Thyroid gland (tissue), 4 donors: ENCODE measurements at regions not wholly inside any gene's neighbourhood (a gene's known extent, or its start where the extent isn't known, plus 50 kb on each side); places are given as distances from the start of the nearest gene placed in this dataset.

Source experiments
- POLR2A ChIP-seq, 2 donors: fragments of 450-650 bp; IDR thresholded peaks; one replicate each; pipeline ENCODE4 v1.6.1; 2017; ENCODE audit warnings: antibody characterized with exemption in 2 of 2, mild to moderate bottlenecking in 2 of 2, moderate library complexity in 1 of 2
- TF ChIP-seq, protein P1 (sequence below), 6 experiments: fragments of 200-600 bp in 3 of 6; fragments of 450-650 bp in 3 of 6; sonication (generic) in 3 of 6; IDR thresholded peaks; one replicate each; pipeline ENCODE4 v1.5.1; 2016 to 2019; ENCODE audit warnings: antibody characterized with exemption in 6 of 6, mild to moderate bottlenecking in 2 of 6, inconsistent platforms in 1 of 6, moderate library complexity in 1 of 6

DNA sequence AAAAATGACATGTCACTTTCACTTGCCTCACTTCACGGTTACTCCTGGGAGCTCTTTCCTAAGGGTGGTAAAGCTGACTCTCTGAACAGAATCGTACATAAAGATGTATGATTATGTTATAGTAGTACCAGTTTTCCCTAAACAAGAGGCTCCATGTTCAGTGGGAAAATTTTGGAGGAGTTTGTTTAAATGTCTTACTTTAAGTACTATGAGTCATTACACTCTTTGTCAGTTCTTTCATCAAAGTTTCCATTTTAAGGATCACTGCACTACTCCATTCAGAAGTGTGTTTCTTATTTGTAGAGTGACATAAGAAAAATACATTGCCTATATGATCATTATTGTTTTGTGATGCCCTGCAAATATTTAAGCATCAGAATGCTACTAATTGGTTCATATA, 121.1 kb upstream of the FIGN start:
- TF ChIP-seq, protein P1, sequence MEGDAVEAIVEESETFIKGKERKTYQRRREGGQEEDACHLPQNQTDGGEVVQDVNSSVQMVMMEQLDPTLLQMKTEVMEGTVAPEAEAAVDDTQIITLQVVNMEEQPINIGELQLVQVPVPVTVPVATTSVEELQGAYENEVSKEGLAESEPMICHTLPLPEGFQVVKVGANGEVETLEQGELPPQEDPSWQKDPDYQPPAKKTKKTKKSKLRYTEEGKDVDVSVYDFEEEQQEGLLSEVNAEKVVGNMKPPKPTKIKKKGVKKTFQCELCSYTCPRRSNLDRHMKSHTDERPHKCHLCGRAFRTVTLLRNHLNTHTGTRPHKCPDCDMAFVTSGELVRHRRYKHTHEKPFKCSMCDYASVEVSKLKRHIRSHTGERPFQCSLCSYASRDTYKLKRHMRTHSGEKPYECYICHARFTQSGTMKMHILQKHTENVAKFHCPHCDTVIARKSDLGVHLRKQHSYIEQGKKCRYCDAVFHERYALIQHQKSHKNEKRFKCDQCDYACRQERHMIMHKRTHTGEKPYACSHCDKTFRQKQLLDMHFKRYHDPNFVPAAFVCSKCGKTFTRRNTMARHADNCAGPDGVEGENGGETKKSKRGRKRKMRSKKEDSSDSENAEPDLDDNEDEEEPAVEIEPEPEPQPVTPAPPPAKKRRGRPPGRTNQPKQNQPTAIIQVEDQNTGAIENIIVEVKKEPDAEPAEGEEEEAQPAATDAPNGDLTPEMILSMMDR (IDR thresholded peaks at IDR 0.05), result no peak
- no peak for TF ChIP-seq POLR2A (IDR thresholded peaks at IDR 0.05)
